GM23338 (cell line): ENCODE measurements at regions not wholly inside any gene's neighbourhood (a gene's known extent, or its start where the extent isn't known, plus 50 kb on each side); places are given as distances from the start of the nearest gene placed in this dataset.

Experiments
- ATAC-seq: fragments of 200-7000 bp; cut with Tn5 transposase; 3 replicates; pipeline ENCODE4 v1.9.1; 2020
- DNase-seq: peaks from one replicate; pipeline ENCODE4 v3.0.0-alpha.2; 2015; ENCODE audit warnings: low spot score
- H2AFZ ChIP-seq: fragments of 200-600 bp; sonication (generic); 2 replicates; pipeline ENCODE4 v1.8.0; 2016; ENCODE audit warnings: antibody characterized with exemption, mild to moderate bottlenecking, moderate library complexity
- H3F3A ChIP-seq: fragments of 200-600 bp; sonication (generic); replicated peaks from 2 replicates; pipeline ENCODE4 v1.8.0; 2017; ENCODE audit warnings: antibody characterized with exemption, mixed run types, low read depth
- H3K27ac ChIP-seq: fragments of 200-600 bp; sonication (generic); 2 replicates; pipeline ENCODE4 v1.6.1; 2016; ENCODE audit warnings: low read depth
- H3K27me3 ChIP-seq: fragments of 200-600 bp; sonication (generic); 2 replicates; pipeline ENCODE4 v1.8.0; 2016; ENCODE audit warnings: mild to moderate bottlenecking, mixed run types, moderate library complexity; ENCODE audit not compliant: insufficient read depth
- H3K36me3 ChIP-seq: fragments of 200-600 bp; sonication (generic); 2 replicates; pipeline ENCODE4 v1.8.0; 2016; ENCODE audit warnings: mild to moderate bottlenecking; ENCODE audit not compliant: insufficient read depth
- H3K4me1 ChIP-seq: fragments of 200-600 bp; sonication (generic); 2 replicates; pipeline ENCODE4 v1.8.0; 2016; ENCODE audit warnings: mild to moderate bottlenecking, moderate library complexity; ENCODE audit not compliant: insufficient read depth
- H3K4me2 ChIP-seq: fragments of 200-600 bp; sonication (generic); 2 replicates; pipeline ENCODE4 v1.7.1; 2017; ENCODE audit warnings: mixed run types
- H3K4me3 ChIP-seq: fragments of 200-600 bp; sonication (generic); 2 replicates; pipeline ENCODE4 v1.6.1; 2016; ENCODE audit warnings: mixed run types
- H3K79me2 ChIP-seq: fragments of 200-600 bp; sonication (generic); replicated peaks from 2 replicates; pipeline ENCODE4 v1.8.0; 2017; ENCODE audit warnings: mild to moderate bottlenecking; ENCODE audit not compliant: insufficient read depth
- H3K9me2 ChIP-seq: fragments of 200-600 bp; sonication (generic); 2 replicates; pipeline ENCODE4 v1.8.0; 2017; ENCODE audit not compliant: insufficient read depth
- H4K20me1 ChIP-seq: fragments of 200-600 bp; sonication (generic); replicated peaks from 2 replicates; pipeline ENCODE4 v1.8.0; 2017; ENCODE audit warnings: mild to moderate bottlenecking; ENCODE audit not compliant: insufficient read depth
- H3K27ac Mint-ChIP-seq: 2 replicates; pipeline ENCODE4 v1.8.0; 2020; ENCODE audit warnings: inconsistent platforms, mild to moderate bottlenecking, moderate library complexity, mixed read lengths
- H3K27me3 Mint-ChIP-seq: 3 replicates; pipeline ENCODE4 v1.8.0; 2022; ENCODE audit warnings: low read depth, mild to moderate bottlenecking, moderate library complexity, mixed read lengths, inconsistent platforms; ENCODE audit not compliant: insufficient read depth, poor library complexity
- H3K36me3 Mint-ChIP-seq: 3 replicates; pipeline ENCODE4 v1.8.0; 2021; ENCODE audit warnings: low read depth, mild to moderate bottlenecking, inconsistent platforms, moderate library complexity, mixed read lengths
- H3K4me1 Mint-ChIP-seq: 3 replicates; pipeline ENCODE4 v1.8.0; 2020; ENCODE audit warnings: mild to moderate bottlenecking, inconsistent platforms, mixed read lengths
- H3K4me3 Mint-ChIP-seq: 3 replicates; pipeline ENCODE4 v1.8.0; 2021; ENCODE audit warnings: moderate library complexity, mild to moderate bottlenecking, inconsistent platforms, mixed read lengths
- H3K9me3 Mint-ChIP-seq: 3 replicates; pipeline ENCODE4 v1.8.0; 2020; ENCODE audit warnings: moderate library complexity, mild to moderate bottlenecking, inconsistent platforms, mixed read lengths
- CREB1 ChIP-seq: fragments of 250-450 bp; sonication (Bioruptor Pico); IDR thresholded peaks from 2 replicates; pipeline ENCODE4 v1.5.0; 2020; ENCODE audit warnings: low read depth, mild to moderate bottlenecking, moderate library complexity
- EZH2 ChIP-seq: fragments of 200-600 bp; sonication (generic); IDR thresholded peaks from one replicate; pipeline ENCODE4 v1.8.0; 2017; ENCODE audit warnings: antibody characterized with exemption, mild to moderate bottlenecking, low read depth; ENCODE audit not compliant: unreplicated experiment
- EZH2phosphoT487 ChIP-seq: fragments of 200-600 bp; sonication (generic); IDR thresholded peaks from one replicate; pipeline ENCODE4 v1.8.1; 2018; ENCODE audit warnings: antibody characterized with exemption; ENCODE audit not compliant: unreplicated experiment
- JUNB ChIP-seq: IDR thresholded peaks from one replicate; pipeline ENCODE4 v1.6.1; 2016; ENCODE audit warnings: antibody characterized with exemption; ENCODE audit not compliant: unreplicated experiment
- NANOG ChIP-seq: IDR thresholded peaks from 2 replicates; pipeline ENCODE4 v1.6.1; 2016; ENCODE audit warnings: antibody characterized with exemption, borderline replicate concordance
- POLR2AphosphoS5 ChIP-seq: IDR thresholded peaks from 2 replicates; pipeline ENCODE4 v1.6.1; 2016; ENCODE audit warnings: antibody characterized with exemption, low read depth
- STAT1 ChIP-seq: IDR thresholded peaks from one replicate; pipeline ENCODE4 v1.6.1; 2016; ENCODE audit warnings: antibody characterized with exemption; ENCODE audit not compliant: unreplicated experiment
- ZNF114 ChIP-seq: fragments of 250-450 bp; sonication (Bioruptor Pico); IDR thresholded peaks from 2 replicates; pipeline ENCODE4 v1.5.0; 2020; ENCODE audit warnings: mild to moderate bottlenecking, moderate library complexity
- ZNF331 ChIP-seq: fragments of 250-450 bp; sonication (Bioruptor Pico); IDR thresholded peaks from 2 replicates; pipeline ENCODE4 v1.5.0; 2020; ENCODE audit warnings: low read depth, mild to moderate bottlenecking, moderate library complexity
- TF ChIP-seq, protein P1 (sequence below): fragments of 250-450 bp; sonication (Bioruptor Pico); IDR thresholded peaks from 2 replicates; pipeline ENCODE4 v1.5.0; 2020; ENCODE audit warnings: mild to moderate bottlenecking, moderate library complexity
- TF ChIP-seq, protein P2 (sequence below): IDR thresholded peaks from 2 replicates; pipeline ENCODE4 v1.6.1; 2016; ENCODE audit warnings: antibody characterized with exemption
- TF ChIP-seq, protein P3 (sequence below): IDR thresholded peaks from one replicate; pipeline ENCODE4 v1.6.1; 2018; ENCODE audit warnings: antibody characterized with exemption; ENCODE audit not compliant: unreplicated experiment
- TF ChIP-seq, protein P4 (sequence below), 2 experiments: fragments of 200-600 bp in 1 of 2; sonication (generic) in 1 of 2; conservative IDR thresholded peaks; 2 replicates each; pipeline versions ENCODE4 v1.5.1 to v1.6.1; 2016 to 2017; ENCODE audit warnings: antibody characterized with exemption in 2 of 2, low read depth in 2 of 2, mild to moderate bottlenecking in 2 of 2, moderate library complexity in 1 of 2

DNA sequence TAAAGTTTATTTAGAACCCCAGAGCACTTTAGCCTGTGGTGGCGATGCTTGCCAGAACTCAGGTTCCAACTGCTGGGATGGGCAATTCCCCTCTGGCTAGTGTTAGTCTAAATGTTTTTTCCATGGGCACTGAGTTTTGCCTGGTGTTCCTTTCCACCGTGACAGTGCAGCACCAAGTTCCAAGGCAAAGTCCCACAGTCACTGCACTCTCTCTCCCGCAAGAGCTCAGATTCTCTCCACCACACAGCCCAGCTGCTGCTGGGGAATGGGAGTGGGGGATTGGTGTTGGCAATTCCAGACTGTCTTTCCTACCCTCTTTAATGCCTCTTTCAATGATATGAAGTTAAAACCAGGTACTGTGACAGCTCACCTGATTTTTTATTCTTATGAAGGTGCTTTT lies 247.6 kb downstream of the ALDH8A1 start:
- ATAC-seq (no peak), DNase-seq (no peak)
- no peak overlapping the region for H3K27ac ChIP-seq
- H3K4me3 ChIP-seq = no peak overlapping the region
- no peaks in the 10 kb centered on the region for H3K36me3 ChIP-seq
- Mint-ChIP-seq H3K9me3 (no peaks in the 10 kb centered on the region), H3K4me3 (no peak overlapping the region), H3K36me3 (no peaks in the 10 kb centered on the region), H3K4me1 (peaks cover 19% of the 10 kb centered on the region), H3K27ac (no peak overlapping the region), H3K27me3 (no peaks in the 10 kb centered on the region)
- H3F3A ChIP-seq = no peaks in the 10 kb centered on the region
- H3K4me2 ChIP-seq = no peak overlapping the region
- no peaks in the 10 kb centered on the region for H4K20me1 ChIP-seq
- no peaks in the 10 kb centered on the region for H3K27me3 ChIP-seq
- no peaks in the 10 kb centered on the region for H3K4me1 ChIP-seq
- H3K9me2 ChIP-seq = 0 out of 2 replicates have a peak, but pooled peaks cover 7% of the 10 kb centered on the region
- no peak overlapping the region for H2AFZ ChIP-seq
- H3K79me2 ChIP-seq = no peaks in the 10 kb centered on the region
- no peak for TF ChIP-seq POLR2AphosphoS5
- TF ChIP-seq, protein P1, sequence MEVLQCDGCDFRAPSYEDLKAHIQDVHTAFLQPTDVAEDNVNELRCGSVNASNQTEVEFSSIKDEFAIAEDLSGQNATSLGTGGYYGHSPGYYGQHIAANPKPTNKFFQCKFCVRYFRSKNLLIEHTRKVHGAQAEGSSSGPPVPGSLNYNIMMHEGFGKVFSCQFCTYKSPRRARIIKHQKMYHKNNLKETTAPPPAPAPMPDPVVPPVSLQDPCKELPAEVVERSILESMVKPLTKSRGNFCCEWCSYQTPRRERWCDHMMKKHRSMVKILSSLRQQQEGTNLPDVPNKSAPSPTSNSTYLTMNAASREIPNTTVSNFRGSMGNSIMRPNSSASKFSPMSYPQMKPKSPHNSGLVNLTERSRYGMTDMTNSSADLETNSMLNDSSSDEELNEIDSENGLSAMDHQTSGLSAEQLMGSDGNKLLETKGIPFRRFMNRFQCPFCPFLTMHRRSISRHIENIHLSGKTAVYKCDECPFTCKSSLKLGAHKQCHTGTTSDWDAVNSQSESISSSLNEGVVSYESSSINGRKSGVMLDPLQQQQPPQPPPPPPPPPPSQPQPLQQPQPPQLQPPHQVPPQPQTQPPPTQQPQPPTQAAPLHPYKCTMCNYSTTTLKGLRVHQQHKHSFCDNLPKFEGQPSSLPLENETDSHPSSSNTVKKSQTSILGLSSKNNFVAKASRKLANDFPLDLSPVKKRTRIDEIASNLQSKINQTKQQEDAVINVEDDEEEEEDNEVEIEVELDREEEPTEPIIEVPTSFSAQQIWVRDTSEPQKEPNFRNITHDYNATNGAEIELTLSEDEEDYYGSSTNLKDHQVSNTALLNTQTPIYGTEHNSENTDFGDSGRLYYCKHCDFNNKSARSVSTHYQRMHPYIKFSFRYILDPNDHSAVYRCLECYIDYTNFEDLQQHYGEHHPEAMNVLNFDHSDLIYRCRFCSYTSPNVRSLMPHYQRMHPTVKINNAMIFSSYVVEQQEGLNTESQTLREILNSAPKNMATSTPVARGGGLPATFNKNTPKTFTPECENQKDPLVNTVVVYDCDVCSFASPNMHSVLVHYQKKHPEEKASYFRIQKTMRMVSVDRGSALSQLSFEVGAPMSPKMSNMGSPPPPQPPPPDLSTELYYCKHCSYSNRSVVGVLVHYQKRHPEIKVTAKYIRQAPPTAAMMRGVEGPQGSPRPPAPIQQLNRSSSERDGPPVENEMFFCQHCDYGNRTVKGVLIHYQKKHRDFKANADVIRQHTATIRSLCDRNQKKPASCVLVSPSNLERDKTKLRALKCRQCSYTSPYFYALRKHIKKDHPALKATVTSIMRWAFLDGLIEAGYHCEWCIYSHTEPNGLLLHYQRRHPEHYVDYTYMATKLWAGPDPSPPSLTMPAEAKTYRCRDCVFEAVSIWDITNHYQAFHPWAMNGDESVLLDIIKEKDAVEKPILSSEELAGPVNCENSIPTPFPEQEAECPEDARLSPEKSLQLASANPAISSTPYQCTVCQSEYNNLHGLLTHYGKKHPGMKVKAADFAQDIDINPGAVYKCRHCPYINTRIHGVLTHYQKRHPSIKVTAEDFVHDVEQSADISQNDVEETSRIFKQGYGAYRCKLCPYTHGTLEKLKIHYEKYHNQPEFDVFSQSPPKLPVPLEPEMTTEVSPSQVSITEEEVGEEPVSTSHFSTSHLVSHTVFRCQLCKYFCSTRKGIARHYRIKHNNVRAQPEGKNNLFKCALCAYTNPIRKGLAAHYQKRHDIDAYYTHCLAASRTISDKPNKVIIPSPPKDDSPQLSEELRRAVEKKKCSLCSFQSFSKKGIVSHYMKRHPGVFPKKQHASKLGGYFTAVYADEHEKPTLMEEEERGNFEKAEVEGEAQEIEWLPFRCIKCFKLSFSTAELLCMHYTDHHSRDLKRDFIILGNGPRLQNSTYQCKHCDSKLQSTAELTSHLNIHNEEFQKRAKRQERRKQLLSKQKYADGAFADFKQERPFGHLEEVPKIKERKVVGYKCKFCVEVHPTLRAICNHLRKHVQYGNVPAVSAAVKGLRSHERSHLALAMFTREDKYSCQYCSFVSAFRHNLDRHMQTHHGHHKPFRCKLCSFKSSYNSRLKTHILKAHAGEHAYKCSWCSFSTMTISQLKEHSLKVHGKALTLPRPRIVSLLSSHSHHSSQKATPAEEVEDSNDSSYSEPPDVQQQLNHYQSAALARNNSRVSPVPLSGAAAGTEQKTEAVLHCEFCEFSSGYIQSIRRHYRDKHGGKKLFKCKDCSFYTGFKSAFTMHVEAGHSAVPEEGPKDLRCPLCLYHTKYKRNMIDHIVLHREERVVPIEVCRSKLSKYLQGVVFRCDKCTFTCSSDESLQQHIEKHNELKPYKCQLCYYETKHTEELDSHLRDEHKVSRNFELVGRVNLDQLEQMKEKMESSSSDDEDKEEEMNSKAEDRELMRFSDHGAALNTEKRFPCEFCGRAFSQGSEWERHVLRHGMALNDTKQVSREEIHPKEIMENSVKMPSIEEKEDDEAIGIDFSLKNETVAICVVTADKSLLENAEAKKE (CRISPR knock-in tag) = no peak
- no peak for TF ChIP-seq ZNF331 (CRISPR knock-in tag)
- TF ChIP-seq, protein P2, sequence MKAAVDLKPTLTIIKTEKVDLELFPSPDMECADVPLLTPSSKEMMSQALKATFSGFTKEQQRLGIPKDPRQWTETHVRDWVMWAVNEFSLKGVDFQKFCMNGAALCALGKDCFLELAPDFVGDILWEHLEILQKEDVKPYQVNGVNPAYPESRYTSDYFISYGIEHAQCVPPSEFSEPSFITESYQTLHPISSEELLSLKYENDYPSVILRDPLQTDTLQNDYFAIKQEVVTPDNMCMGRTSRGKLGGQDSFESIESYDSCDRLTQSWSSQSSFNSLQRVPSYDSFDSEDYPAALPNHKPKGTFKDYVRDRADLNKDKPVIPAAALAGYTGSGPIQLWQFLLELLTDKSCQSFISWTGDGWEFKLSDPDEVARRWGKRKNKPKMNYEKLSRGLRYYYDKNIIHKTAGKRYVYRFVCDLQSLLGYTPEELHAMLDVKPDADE = no peak
- TF ChIP-seq JUNB = no peak
- no peak for TF ChIP-seq NANOG
- no peak for TF ChIP-seq STAT1
- TF ChIP-seq, protein P3, sequence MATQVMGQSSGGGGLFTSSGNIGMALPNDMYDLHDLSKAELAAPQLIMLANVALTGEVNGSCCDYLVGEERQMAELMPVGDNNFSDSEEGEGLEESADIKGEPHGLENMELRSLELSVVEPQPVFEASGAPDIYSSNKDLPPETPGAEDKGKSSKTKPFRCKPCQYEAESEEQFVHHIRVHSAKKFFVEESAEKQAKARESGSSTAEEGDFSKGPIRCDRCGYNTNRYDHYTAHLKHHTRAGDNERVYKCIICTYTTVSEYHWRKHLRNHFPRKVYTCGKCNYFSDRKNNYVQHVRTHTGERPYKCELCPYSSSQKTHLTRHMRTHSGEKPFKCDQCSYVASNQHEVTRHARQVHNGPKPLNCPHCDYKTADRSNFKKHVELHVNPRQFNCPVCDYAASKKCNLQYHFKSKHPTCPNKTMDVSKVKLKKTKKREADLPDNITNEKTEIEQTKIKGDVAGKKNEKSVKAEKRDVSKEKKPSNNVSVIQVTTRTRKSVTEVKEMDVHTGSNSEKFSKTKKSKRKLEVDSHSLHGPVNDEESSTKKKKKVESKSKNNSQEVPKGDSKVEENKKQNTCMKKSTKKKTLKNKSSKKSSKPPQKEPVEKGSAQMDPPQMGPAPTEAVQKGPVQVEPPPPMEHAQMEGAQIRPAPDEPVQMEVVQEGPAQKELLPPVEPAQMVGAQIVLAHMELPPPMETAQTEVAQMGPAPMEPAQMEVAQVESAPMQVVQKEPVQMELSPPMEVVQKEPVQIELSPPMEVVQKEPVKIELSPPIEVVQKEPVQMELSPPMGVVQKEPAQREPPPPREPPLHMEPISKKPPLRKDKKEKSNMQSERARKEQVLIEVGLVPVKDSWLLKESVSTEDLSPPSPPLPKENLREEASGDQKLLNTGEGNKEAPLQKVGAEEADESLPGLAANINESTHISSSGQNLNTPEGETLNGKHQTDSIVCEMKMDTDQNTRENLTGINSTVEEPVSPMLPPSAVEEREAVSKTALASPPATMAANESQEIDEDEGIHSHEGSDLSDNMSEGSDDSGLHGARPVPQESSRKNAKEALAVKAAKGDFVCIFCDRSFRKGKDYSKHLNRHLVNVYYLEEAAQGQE = no peak
- TF ChIP-seq, protein P4, sequence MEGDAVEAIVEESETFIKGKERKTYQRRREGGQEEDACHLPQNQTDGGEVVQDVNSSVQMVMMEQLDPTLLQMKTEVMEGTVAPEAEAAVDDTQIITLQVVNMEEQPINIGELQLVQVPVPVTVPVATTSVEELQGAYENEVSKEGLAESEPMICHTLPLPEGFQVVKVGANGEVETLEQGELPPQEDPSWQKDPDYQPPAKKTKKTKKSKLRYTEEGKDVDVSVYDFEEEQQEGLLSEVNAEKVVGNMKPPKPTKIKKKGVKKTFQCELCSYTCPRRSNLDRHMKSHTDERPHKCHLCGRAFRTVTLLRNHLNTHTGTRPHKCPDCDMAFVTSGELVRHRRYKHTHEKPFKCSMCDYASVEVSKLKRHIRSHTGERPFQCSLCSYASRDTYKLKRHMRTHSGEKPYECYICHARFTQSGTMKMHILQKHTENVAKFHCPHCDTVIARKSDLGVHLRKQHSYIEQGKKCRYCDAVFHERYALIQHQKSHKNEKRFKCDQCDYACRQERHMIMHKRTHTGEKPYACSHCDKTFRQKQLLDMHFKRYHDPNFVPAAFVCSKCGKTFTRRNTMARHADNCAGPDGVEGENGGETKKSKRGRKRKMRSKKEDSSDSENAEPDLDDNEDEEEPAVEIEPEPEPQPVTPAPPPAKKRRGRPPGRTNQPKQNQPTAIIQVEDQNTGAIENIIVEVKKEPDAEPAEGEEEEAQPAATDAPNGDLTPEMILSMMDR (conservative IDR thresholded peaks at IDR 0.05; ENCODE audit: low read depth in 2 of 2) = no peak
- no peak for TF ChIP-seq CREB1 (CRISPR knock-in tag)
- TF ChIP-seq ZNF114 (CRISPR knock-in tag) = no peak
- no peak for TF ChIP-seq EZH2
- TF ChIP-seq EZH2phosphoT487 = no peak
